H1 (cell line): ENCODE measurements at regions not wholly inside any gene's neighbourhood (a gene's known extent, or its start where the extent isn't known, plus 50 kb on each side); places are given as distances from the start of the nearest gene placed in this dataset.

Experiments
- CTCF ChIA-PET: fragments of 300-600 bp; sonication (Branson Sonifier 250); formaldehyde crosslinking; loops from one replicate; lab custom pipeline; 2021; ENCODE audit not compliant: partially characterized antibody; lab: Charles Lee
- POLR2A ChIA-PET: fragments of 300-600 bp; sonication (Branson Sonifier 250); formaldehyde crosslinking; loops from one replicate; lab custom pipeline; 2021; ENCODE audit warnings: inconsistent platforms; ENCODE audit not compliant: partially characterized antibody; lab: Charles Lee
- DNase-seq, 2 experiments: peaks; one replicate each; pipeline versions ENCODE4 v3.0.0 to v3.0.0-alpha.2; 2010 to 2022; ENCODE audit warnings: low spot score in 2 of 2, low read depth in 1 of 2, mixed read lengths in 1 of 2
- FAIRE-seq: peaks from 2 replicates; lab custom pipeline; 2011; peaks lifted over from hg19 to GRCh38; lab: Jason Lieb, UNC
- H2AFZ ChIP-seq: 2 replicates; pipeline ENCODE4 v1.8.1; 2012; ENCODE audit warnings: low read length, inconsistent platforms
- H2AK5ac ChIP-seq: 2 replicates; pipeline ENCODE4 v1.6.1; 2013; ENCODE audit warnings: low read depth, low read length
- H2BK120ac ChIP-seq: replicated peaks from 2 replicates; pipeline ENCODE3; 2013; ENCODE audit warnings: low read depth, low read length, inconsistent platforms
- H2BK12ac ChIP-seq: 2 replicates; pipeline ENCODE4 v1.6.1; 2013; ENCODE audit warnings: low read depth, low read length
- H2BK15ac ChIP-seq: 2 replicates; pipeline ENCODE4 v1.6.1; 2013; ENCODE audit warnings: low read length
- H2BK20ac ChIP-seq: 2 replicates; pipeline ENCODE4 v1.6.1; 2013; ENCODE audit warnings: low read length
- H2BK5ac ChIP-seq: 2 replicates; pipeline ENCODE4 v1.6.1; 2013; ENCODE audit warnings: low read depth, low read length
- H3K14ac ChIP-seq: 2 replicates; pipeline ENCODE4 v1.6.1; 2013; ENCODE audit warnings: inconsistent platforms; ENCODE audit not compliant: insufficient read length
- H3K18ac ChIP-seq: 2 replicates; pipeline ENCODE4 v1.6.1; 2013; ENCODE audit warnings: low read length; ENCODE audit errors: extremely low read depth
- H3K23ac ChIP-seq: 2 replicates; pipeline ENCODE4 v1.6.1; 2013; ENCODE audit warnings: inconsistent platforms; ENCODE audit not compliant: insufficient read length
- H3K23me2 ChIP-seq: 2 replicates; pipeline ENCODE4 v1.6.1; 2013; ENCODE audit warnings: low read depth, low read length
- H3K27ac ChIP-seq: 2 replicates; pipeline ENCODE4 v1.6.1; 2011; ENCODE audit warnings: low read depth, low read length, inconsistent platforms
- H3K27me3 ChIP-seq, 4 experiments: replicated peaks in 1 of 4; 1 replicate in 1 of 4; 2 replicates in 3 of 4; pipeline versions ENCODE4 v1.6.1 to v1.8.1; 2011 to 2013; ENCODE audit warnings: low read length in 3 of 4, mild to moderate bottlenecking in 3 of 4, inconsistent platforms in 2 of 4, mixed read lengths in 2 of 4, moderate library complexity in 1 of 4; ENCODE audit not compliant: control insufficient read depth in 3 of 4, insufficient read depth in 3 of 4; ENCODE audit errors: extremely low read depth in 1 of 4
- H3K36me3 ChIP-seq, 4 experiments: 2 replicates each; pipeline versions ENCODE4 v1.6.1 to v1.8.1; 2011 to 2013; ENCODE audit warnings: mild to moderate bottlenecking in 4 of 4, low read length in 3 of 4, moderate library complexity in 2 of 4, control low read depth in 1 of 4, inconsistent platforms in 1 of 4; ENCODE audit not compliant: insufficient read depth in 4 of 4, control insufficient read depth in 2 of 4
- H3K4ac ChIP-seq: replicated peaks from 2 replicates; pipeline ENCODE3; 2013; ENCODE audit warnings: low read length, low read depth, mixed read lengths, inconsistent platforms; ENCODE audit not compliant: insufficient read length
- H3K4me1 ChIP-seq, 4 experiments: replicated peaks in 1 of 4; 1 replicate in 1 of 4; 2 replicates in 3 of 4; pipeline versions ENCODE4 v1.6.1 to v1.8.1; 2011 to 2013; ENCODE audit warnings: low read length in 3 of 4, inconsistent platforms in 2 of 4, mixed read lengths in 1 of 4; ENCODE audit not compliant: insufficient read depth in 4 of 4, control insufficient read depth in 3 of 4
- H3K4me2 ChIP-seq, 2 experiments: 2 replicates each; pipeline versions ENCODE4 v1.6.1 to v1.8.1; 2011 to 2013; ENCODE audit warnings: low read depth in 2 of 2, low read length in 2 of 2, control low read depth in 1 of 2, inconsistent platforms in 1 of 2, mild to moderate bottlenecking in 1 of 2; ENCODE audit not compliant: insufficient read depth in 1 of 2
- H3K4me3 ChIP-seq, 4 experiments: fragments of 200-600, 300-600 bp in 1 of 4; sonication (generic), shearing (Covaris generic), sonication (Bioruptor Twin) in 1 of 4; 2 replicates each; pipeline versions ENCODE4 v1.5.1 to v1.8.1; 2011 to 2016; ENCODE audit warnings: low read length in 4 of 4, low read depth in 3 of 4, control low read depth in 2 of 4, inconsistent platforms in 2 of 4, mild to moderate bottlenecking in 2 of 4, mixed read lengths in 1 of 4, moderate library complexity in 1 of 4; ENCODE audit not compliant: insufficient read depth in 2 of 4; ENCODE audit errors: extremely low read depth in 1 of 4
- H3K56ac ChIP-seq: replicated peaks from 2 replicates; pipeline ENCODE3; 2013; ENCODE audit warnings: low read depth, mild to moderate bottlenecking, mixed read lengths, low read length, inconsistent platforms; ENCODE audit not compliant: insufficient read length
- H3K79me1 ChIP-seq: 2 replicates; pipeline ENCODE4 v1.6.1; 2013; ENCODE audit warnings: low read depth, low read length, control low read depth
- H3K79me2 ChIP-seq, 2 experiments: 2 replicates each; pipeline versions ENCODE4 v1.6.1 to v1.8.1; 2012 to 2013; ENCODE audit warnings: low read length in 2 of 2, mild to moderate bottlenecking in 2 of 2, inconsistent platforms in 1 of 2; ENCODE audit not compliant: insufficient read depth in 2 of 2, control insufficient read depth in 1 of 2
- H3K9ac ChIP-seq, 4 experiments: replicated peaks in 1 of 4; 1 replicate in 1 of 4; 2 replicates in 3 of 4; pipeline versions ENCODE4 v1.6.1 to v1.8.1; 2011 to 2013; ENCODE audit warnings: low read depth in 3 of 4, low read length in 3 of 4, control low read depth in 2 of 4, mild to moderate bottlenecking in 2 of 4, moderate library complexity in 2 of 4, inconsistent platforms in 1 of 4; ENCODE audit errors: extremely low read depth in 1 of 4
- H3K9me3 ChIP-seq, 2 experiments: 2 replicates each; pipeline versions ENCODE4 v1.6.1 to v1.8.1; 2012 to 2013; ENCODE audit warnings: mild to moderate bottlenecking in 2 of 2, moderate library complexity in 2 of 2, control low read depth in 1 of 2, inconsistent platforms in 1 of 2, low read depth in 1 of 2, low read length in 1 of 2, mixed read lengths in 1 of 2; ENCODE audit not compliant: insufficient read depth in 2 of 2
- H4K20me1 ChIP-seq, 2 experiments: replicated peaks in 1 of 2; 2 replicates each; pipeline versions ENCODE3 to v1.8.1; 2011 to 2013; ENCODE audit warnings: inconsistent platforms in 2 of 2, low read length in 2 of 2, mild to moderate bottlenecking in 1 of 2; ENCODE audit not compliant: insufficient read depth in 2 of 2, control insufficient read depth in 1 of 2
- H4K5ac ChIP-seq: 2 replicates; pipeline ENCODE4 v1.6.1; 2013; ENCODE audit warnings: low read length, low read depth, mixed read lengths, inconsistent platforms; ENCODE audit not compliant: insufficient read length
- H4K8ac ChIP-seq: 2 replicates; pipeline ENCODE4 v1.8.0; 2013; ENCODE audit warnings: mild to moderate bottlenecking, moderate library complexity, low read length, inconsistent platforms; ENCODE audit not compliant: insufficient read depth; ENCODE audit errors: extremely low read depth
- H4K91ac ChIP-seq: replicated peaks from 2 replicates; pipeline ENCODE3; 2013; ENCODE audit warnings: low read length, mixed read lengths, inconsistent platforms; ENCODE audit not compliant: insufficient read length
- BRCA1 ChIP-seq: IDR thresholded peaks from 2 replicates; pipeline ENCODE4 v1.6.1; 2012; ENCODE audit warnings: low read depth, low read length, improper control_type of control experiment
- CBX5 ChIP-seq: fragments of 300-800, 300-1000 bp; sonication (generic); IDR thresholded peaks from 2 replicates; pipeline ENCODE4 v1.7.1; 2016; ENCODE audit warnings: antibody characterized with exemption, low read length, low read depth
- RFX5 ChIP-seq: IDR thresholded peaks from 2 replicates; pipeline ENCODE4 v1.6.1; 2011; ENCODE audit warnings: low read depth, low read length, improper control_type of control experiment, borderline replicate concordance
- SAP30 ChIP-seq: fragments of 300-600 bp; sonication (generic); IDR thresholded peaks from 2 replicates; pipeline ENCODE4 v1.7.1; 2012; ENCODE audit warnings: low read length, moderate library complexity, mild to moderate bottlenecking, inconsistent platforms; ENCODE audit not compliant: insufficient read depth, insufficient replicate concordance
- SP1 ChIP-seq: IDR thresholded peaks from 2 replicates; pipeline ENCODE4 v1.6.1; 2011; ENCODE audit warnings: low read depth, low read length
- SUZ12 ChIP-seq: fragments of 200-600 bp; sonication (generic); IDR thresholded peaks from 2 replicates; pipeline ENCODE4 v1.6.1; 2012; ENCODE audit warnings: mild to moderate bottlenecking, inconsistent platforms, low read length, moderate library complexity, mixed read lengths
- TAF1 ChIP-seq: IDR thresholded peaks from 2 replicates; pipeline ENCODE4 v1.6.1; 2011; ENCODE audit warnings: mild to moderate bottlenecking, low read depth, low read length
- TBP ChIP-seq: IDR thresholded peaks from 2 replicates; pipeline ENCODE4 v1.6.1; 2011; ENCODE audit warnings: low read depth, low read length, improper control_type of control experiment
- WGBS, 2 experiments: shearing (Covaris generic) in 1 of 2; methylation state at CpG; one replicate each; pipeline versions ENCODE4 v1.1.6 to v1.1.7; 2013 to 2015; ENCODE audit warnings: low lambda C conversion rate in 2 of 2, mixed read lengths in 2 of 2, inconsistent platforms in 1 of 2, low coverage in 1 of 2, missing lambda C conversion rate in 1 of 2; ENCODE audit not compliant: insufficient replicate concordance in 2 of 2, insufficient coverage in 1 of 2, insufficient read length in 1 of 2; ENCODE audit errors: extremely low coverage in 1 of 2, missing lambda C conversion rate in 1 of 2; 5-methylcytosine and 5-hydroxymethylcytosine counted together

GRCh38 chr9:18397076-18397475 lies 76.9 kb upstream of the ADAMTSL1 start:
- POLR2A ChIA-PET: no interaction called here
- FAIRE-seq (no peak), DNase-seq (no peak)
- Histone ChIP-seq H2BK20ac (no peak overlapping the region), H4K20me1 (no peaks in the 10 kb centered on the region), H3K4ac (no peak overlapping the region), H3K27me3 (no peaks in the 10 kb centered on the region), H3K36me3 (no peaks in the 10 kb centered on the region), H3K23me2 (no peaks in the 10 kb centered on the region), H4K8ac (no peak overlapping the region), H4K91ac (no peak overlapping the region), H3K9me3 (no peaks in the 10 kb centered on the region), H3K14ac (no peak overlapping the region), H2AFZ (no peak overlapping the region), H2BK120ac (no peak overlapping the region), H3K4me1 (no peaks in the 10 kb centered on the region), H3K18ac (no peak overlapping the region), H3K79me2 (no peaks in the 10 kb centered on the region), H3K27ac (no peak overlapping the region), H3K56ac (no peak overlapping the region), H2BK15ac (no peak overlapping the region), H2BK5ac (no peak overlapping the region), H2AK5ac (no peak overlapping the region), H3K4me2 (no peak overlapping the region), H3K9ac (no peak overlapping the region), H2BK12ac (no peak overlapping the region), H3K79me1 (no peaks in the 10 kb centered on the region), H4K5ac (no peak overlapping the region), H3K4me3 (no peak overlapping the region), H3K23ac (no peak overlapping the region)
- WGBS, 2 experiments: 90% methylated on average over 2 of the region's 2 CpGs; no CpG with 5 or more reads in 1 of the 2 experiments
- TF ChIP-seq SAP30 (no peak), TAF1 (no peak), TBP (no peak), BRCA1 (no peak), RFX5 (no peak), CBX5 (no peak), SP1 (no peak), SUZ12 (no peak)
- CTCF ChIA-PET: interaction anchor here (1.5 to 2.7 kb wide), 2 partner anchors 140 to 142 kb away, joined by 4 to 9 read pairs; no protein-coding TSS in a partner anchor
